HL-60 (cell line): ENCODE measurements at regions not wholly inside any gene's neighbourhood (a gene's known extent, or its start where the extent isn't known, plus 50 kb on each side); places are given as distances from the start of the nearest gene placed in this dataset.

Source experiments
- GABPA ChIP-seq: IDR thresholded peaks from 2 replicates; pipeline ENCODE4 v1.6.1; 2012; ENCODE audit warnings: low read depth
- POLR2AphosphoS5 ChIP-seq: IDR thresholded peaks from 2 replicates; pipeline ENCODE4 v1.6.1; 2012; ENCODE audit warnings: low read depth
- SPI1 ChIP-seq: IDR thresholded peaks from 2 replicates; pipeline ENCODE4 v1.6.1; 2012; ENCODE audit warnings: low read depth, mild to moderate bottlenecking, borderline replicate concordance
- TF ChIP-seq, protein P1 (sequence below): IDR thresholded peaks from one replicate; pipeline ENCODE4 v1.5.1; 2011; ENCODE audit warnings: low read length, control low read depth, inconsistent platforms; ENCODE audit not compliant: insufficient read depth
- TF ChIP-seq, protein P2 (sequence below): IDR thresholded peaks from 2 replicates; pipeline ENCODE4 v1.6.1; 2012; ENCODE audit warnings: low read depth; ENCODE audit not compliant: insufficient replicate concordance

DNA sequence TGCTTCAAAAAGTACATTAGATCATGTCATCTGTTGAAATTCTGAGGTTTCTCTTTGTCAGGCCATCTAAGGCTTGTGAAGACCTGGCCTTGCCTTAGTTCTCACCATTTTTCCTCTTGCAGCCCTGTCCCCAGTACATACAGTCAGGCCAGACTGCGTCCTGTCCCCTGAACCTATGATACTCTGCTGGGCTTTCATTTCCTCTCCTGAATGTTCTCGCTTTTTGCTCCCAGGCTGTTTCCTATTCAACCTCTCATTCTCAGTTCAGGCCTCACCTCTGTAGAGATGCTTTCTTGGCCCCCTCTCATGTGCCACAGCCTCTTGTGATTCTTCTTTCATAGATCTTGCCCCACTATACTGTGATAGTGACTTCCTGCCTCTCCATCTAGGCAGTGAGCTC lies 648.8 kb upstream of the KCNMB2 start:
- no peak for TF ChIP-seq POLR2AphosphoS5
- TF ChIP-seq, protein P1, sequence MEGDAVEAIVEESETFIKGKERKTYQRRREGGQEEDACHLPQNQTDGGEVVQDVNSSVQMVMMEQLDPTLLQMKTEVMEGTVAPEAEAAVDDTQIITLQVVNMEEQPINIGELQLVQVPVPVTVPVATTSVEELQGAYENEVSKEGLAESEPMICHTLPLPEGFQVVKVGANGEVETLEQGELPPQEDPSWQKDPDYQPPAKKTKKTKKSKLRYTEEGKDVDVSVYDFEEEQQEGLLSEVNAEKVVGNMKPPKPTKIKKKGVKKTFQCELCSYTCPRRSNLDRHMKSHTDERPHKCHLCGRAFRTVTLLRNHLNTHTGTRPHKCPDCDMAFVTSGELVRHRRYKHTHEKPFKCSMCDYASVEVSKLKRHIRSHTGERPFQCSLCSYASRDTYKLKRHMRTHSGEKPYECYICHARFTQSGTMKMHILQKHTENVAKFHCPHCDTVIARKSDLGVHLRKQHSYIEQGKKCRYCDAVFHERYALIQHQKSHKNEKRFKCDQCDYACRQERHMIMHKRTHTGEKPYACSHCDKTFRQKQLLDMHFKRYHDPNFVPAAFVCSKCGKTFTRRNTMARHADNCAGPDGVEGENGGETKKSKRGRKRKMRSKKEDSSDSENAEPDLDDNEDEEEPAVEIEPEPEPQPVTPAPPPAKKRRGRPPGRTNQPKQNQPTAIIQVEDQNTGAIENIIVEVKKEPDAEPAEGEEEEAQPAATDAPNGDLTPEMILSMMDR, result no peak
- TF ChIP-seq, protein P2, sequence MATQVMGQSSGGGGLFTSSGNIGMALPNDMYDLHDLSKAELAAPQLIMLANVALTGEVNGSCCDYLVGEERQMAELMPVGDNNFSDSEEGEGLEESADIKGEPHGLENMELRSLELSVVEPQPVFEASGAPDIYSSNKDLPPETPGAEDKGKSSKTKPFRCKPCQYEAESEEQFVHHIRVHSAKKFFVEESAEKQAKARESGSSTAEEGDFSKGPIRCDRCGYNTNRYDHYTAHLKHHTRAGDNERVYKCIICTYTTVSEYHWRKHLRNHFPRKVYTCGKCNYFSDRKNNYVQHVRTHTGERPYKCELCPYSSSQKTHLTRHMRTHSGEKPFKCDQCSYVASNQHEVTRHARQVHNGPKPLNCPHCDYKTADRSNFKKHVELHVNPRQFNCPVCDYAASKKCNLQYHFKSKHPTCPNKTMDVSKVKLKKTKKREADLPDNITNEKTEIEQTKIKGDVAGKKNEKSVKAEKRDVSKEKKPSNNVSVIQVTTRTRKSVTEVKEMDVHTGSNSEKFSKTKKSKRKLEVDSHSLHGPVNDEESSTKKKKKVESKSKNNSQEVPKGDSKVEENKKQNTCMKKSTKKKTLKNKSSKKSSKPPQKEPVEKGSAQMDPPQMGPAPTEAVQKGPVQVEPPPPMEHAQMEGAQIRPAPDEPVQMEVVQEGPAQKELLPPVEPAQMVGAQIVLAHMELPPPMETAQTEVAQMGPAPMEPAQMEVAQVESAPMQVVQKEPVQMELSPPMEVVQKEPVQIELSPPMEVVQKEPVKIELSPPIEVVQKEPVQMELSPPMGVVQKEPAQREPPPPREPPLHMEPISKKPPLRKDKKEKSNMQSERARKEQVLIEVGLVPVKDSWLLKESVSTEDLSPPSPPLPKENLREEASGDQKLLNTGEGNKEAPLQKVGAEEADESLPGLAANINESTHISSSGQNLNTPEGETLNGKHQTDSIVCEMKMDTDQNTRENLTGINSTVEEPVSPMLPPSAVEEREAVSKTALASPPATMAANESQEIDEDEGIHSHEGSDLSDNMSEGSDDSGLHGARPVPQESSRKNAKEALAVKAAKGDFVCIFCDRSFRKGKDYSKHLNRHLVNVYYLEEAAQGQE, result no peak
- TF ChIP-seq SPI1, result no peak
- TF ChIP-seq GABPA, result no peak
